Left cardiac atrium (tissue), 4 donors: ENCODE measurements at regions not wholly inside any gene's neighbourhood (a gene's known extent, or its start where the extent isn't known, plus 50 kb on each side); places are given as distances from the start of the nearest gene placed in this dataset.
A peak's percentile ranks its signal among the peaks of the same experiment; 100 is the strongest.
"Not testable (repeated sequence)": the region's sequence is repeated elsewhere in the genome, so short reads cannot be mapped to it uniquely, and the experiment has no call there.

Experiments used
- ATAC-seq, 2 donors: fragments of 200-7000 bp; cut with Tn5 transposase; one replicate each; pipeline ENCODE4 v1.9.1; 2020; ENCODE audit warnings: mild to moderate bottlenecking in 2 of 2, moderate library complexity in 2 of 2
- DNase-seq: peaks from one replicate; pipeline ENCODE4 v3.0.0-alpha.2; 2020
- intact Hi-C, 2 donors: fragments of 100-400 bp; cut with DNase I; formaldehyde crosslinking; loops; one replicate each; pipeline versions ENCODE4 v1.14.1 to v1.15.1; 2022 to 2023
- donor health status: DM: no; HTN: yes; CAD: no.
- donor health status: DM: no; HTN: yes; CAD: no; lungs with severe emphysema.
- donor health status: DM: yes; HTN: yes; CAD: no.
- donor health status: Dilated cardiomyopathy.

DNA sequence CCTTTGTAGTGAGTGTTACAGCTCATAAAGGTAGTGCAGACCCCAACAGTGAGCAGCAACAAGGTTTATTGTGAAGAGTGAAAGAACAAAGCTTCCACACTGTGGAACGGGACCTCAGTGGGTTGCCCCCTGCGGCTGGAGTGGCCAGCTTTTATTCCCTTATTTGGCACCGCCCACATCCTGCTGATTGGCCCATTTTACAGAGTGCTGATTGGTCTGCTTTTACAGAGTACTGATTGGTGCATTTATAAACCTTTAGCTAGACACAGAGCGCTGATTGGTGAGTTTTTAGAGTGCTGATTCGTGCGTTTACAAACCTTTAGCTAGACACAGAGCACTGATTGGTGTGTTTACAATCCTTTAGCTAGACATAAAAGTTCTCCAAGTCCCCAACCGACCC lies 763.9 kb upstream of the TMEFF2 start:
- ATAC-seq, DNase-seq, intact Hi-C loops: not testable (repeated sequence)

DNA sequence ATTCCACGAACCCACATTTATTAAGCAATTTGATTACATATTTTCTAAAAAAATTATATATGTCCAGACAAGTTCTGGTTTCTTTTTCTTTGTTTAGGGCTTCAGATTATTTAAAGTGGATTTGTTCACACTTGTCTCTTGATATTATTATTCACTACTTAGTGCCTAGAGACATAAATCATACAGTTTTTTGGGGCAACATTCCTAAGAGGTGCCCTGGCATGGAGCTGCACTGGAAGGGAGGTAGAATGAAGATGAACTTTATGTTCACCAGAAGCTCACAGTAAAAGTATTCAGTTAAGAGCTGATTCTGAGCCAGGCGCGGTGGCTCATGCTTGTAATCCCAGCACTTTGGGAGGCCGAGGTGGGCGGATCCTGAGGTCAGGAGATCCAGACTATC lies 762.7 kb upstream of the TMEFF2 start:
- intact Hi-C loops, result no loop called here
- ATAC-seq (no peak), DNase-seq (no peak)

DNA sequence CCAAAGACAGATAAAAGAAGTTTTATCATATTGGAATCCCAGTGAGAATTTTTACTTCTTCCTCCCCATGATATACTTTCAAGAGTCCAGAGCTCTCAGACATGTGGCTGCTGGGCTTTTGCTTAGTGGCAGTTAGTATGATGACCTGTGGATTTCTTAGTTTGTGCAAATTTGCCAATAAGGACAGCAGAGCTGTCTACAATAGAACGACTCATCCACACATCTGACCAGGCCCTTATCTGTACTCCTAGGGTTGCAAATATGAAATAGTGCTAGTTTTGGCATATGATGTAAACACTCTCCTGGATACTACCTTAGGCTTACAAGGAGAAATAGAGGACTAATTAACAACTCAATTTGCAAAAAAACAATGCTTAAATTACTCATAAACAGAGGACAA lies 758.4 kb upstream of the TMEFF2 start:
- no peak for DNase-seq
- intact Hi-C loops, result no loop called here
- ATAC-seq, result no peak

DNA sequence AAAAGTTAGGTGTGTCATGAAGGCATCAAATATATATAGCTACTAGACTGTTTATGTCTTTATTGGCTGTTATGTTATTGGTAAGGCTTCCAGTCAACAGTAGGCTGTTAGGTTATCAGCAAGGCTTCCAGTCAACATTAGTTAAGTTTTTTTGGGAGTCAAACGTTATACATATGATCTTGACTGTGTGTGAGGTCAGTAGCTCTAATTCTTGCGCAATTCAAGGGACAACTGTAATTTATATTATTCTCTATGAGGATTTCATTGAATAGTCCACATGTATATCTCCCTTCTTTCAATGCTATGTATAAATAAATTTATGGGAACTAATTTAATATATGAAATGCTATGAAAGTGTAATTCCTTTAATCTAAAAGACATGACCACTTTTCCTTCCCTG lies 757.5 kb upstream of the TMEFF2 start:
- intact Hi-C loops, result no loop called here
- no peak for DNase-seq
- ATAC-seq, result no peak

DNA sequence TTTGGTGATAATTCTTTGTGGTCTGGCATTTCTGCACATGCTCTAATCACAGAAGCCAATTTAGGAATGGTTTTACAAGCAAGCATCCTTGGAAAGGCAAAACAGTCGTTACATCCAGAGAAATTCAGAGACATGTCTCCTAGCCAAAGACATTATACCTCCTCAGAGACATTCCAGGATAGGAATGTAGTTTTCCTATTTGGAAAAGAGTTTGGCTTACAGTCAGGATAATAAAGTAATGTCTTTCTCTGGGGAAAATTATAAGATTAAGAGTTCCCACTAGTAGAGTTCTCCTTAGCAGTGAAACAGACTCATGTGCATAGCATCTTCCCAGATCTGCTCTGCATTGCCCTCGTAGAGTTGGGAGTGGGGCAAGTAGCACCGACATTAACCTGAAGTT lies 753.6 kb upstream of the TMEFF2 start:
- DNase-seq, result no peak
- no peak for ATAC-seq
- intact Hi-C loops, result no loop called here

DNA sequence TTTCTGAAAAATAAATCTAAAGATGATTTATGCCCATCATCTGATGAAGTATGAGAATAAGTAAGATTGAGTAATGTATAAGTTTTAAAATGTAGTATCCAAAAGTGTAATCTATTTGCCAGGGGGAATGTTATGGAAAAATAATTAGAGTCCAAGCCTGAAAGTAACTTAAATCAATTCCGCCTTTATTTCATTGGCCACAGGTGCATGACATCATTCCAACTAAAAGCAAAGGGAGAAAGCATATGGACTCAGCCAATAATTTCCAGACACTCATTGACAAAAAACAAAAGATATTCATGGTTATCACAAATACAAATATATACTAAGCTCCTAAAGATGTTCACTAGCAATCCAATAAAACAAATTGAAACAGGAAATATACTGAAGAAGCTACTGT lies 752.6 kb upstream of the TMEFF2 start:
- ATAC-seq (no peak), DNase-seq (no peak)
- intact Hi-C loops, result no loop called here

DNA sequence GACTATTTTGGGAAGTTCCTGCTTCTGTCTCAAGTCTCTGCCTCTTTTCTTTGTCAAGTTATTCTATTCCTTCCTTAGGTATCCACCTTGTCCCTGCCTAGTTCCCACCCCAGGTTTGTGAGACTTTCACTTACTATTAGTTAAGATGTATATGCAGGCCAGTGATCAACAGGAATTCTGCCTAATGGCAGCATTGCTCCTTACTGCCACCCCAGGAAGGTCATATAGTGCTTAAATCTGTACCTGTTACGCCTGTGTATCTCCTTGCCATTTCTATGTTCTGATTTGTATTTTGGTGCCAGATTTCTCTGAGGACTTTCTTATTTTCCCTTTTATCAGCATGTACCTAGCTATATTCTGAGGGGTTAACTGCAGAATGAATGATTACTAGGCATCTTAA lies 746.0 kb upstream of the TMEFF2 start:
- DNase-seq (no peak), ATAC-seq (no peak)
- intact Hi-C loops, result no loop called here

DNA sequence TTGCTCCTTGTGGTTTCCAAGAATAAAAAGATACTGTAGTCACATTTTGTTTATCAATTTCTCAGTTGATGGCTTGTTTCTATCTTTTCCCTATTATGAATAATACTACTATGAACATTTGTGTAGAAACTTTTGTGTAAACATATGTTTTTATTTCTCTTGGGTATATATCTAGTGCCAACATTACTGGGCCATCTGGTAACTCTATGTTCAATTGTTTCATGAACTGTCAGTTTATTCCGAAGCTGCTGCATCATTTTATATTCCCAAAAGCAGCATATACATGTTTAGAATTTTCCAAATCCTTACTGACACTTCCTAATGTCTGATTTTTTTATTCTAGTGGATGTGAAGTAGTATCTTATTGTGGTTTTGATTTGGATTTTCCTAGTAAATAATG lies 737.6 kb upstream of the TMEFF2 start:
- intact Hi-C loops, result no loop called here
- no peak for DNase-seq
- no peak for ATAC-seq

DNA sequence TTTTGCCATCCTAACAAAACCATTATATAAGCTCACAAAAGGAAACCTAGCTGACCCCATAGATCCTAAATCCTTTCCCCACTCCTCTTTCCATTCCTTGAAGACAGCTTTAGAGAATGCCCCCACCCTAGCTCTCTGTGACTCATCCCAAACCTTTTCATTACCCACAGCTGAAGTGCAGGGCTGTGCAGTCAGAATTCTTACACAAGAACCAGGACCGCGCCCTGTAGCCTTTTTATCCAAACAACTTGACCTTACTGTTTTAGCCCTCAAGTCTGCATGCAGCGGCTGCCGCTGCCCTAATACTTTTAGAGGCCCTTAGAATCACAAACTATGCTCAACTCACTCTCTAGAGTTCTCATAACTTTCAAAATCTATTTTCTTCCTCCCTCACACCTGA lies 726.9 kb upstream of the TMEFF2 start:
- ATAC-seq, intact Hi-C loops, DNase-seq: not testable (repeated sequence)

DNA sequence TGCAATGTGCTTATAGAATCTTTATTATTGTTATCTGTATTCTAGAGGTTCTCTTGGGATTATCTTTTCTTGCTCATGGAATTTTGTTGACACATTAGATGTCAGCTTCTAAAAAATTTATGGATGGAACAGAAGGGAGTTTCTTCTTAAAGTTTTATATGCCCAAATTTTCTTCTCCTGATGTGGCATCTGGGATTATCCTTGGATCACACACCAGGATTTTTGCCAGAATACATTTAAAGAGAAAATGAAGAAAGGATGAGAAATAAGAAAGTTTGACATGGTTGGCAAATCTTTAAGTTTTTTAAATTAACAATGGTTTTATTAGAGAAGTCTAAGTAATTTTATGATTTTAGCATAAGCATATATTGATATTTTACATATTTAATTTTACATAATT lies 706.7 kb upstream of the TMEFF2 start:
- DNase-seq, result no peak
- intact Hi-C loops, result no loop called here
- no peak for ATAC-seq

DNA sequence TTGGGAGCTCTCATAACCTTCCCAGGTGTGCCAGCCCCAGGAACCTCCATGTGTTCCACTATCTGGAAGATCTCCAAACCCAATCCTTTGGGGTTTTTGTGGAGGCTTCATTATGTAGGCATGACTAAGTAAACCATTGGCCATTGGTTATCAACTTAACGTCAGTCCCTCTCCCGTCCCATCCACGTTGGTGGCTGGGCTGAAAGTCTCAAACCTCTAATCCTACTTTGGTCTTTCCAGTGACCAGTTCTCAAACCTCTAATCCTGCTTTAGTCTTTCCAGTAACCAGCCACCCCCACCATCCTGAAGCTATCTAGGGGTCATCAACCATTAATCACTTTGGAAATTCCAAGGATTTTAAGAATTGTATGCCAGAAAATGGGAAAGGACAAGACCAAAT lies 704.7 kb upstream of the TMEFF2 start:
- ATAC-seq (no peak), DNase-seq (no peak)
- intact Hi-C loops, result no loop called here

DNA sequence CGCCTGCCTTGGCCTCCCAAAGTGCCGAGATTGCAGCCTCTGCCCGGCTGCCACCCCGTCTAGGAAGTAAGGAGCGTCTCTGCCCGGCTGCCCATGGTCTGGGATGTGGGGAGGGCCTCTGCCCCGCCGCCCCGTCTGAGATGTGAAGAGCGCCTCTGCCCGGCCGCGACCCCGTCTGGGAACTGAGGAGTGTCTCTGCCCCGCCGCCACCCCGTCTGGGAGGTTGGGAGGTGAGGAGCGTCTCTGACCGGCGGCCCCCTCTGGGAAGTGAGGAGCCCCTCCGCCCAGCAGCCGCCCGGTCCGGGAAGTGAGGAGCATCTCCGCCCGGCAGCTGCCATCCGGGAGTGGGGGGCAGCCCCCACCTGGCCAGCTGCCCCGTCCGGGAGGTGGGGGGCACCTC lies 699.2 kb upstream of the TMEFF2 start:
- intact Hi-C loops, DNase-seq, ATAC-seq: not testable (repeated sequence)

DNA sequence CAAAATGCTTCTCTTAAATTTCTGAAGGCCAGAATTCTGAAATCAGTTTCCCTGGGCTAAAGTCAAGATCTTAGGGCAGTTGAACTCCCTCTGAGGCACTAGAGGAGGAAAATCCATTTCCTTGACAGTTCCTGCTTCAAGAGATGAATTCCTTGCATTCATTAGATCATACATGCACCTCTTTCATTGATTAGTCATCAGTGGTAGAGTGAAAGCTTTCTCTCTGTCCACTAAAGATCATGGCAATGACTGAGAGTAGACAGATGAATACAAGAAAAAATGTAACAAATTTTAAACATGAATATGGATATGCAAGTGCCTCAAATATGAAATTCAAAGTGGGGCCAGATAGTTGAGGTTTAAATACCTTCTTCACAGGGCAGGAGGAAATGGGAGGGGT lies 693.4 kb upstream of the TMEFF2 start:
- ATAC-seq, result no peak
- no peak for DNase-seq
- intact Hi-C loops, result no loop called here

DNA sequence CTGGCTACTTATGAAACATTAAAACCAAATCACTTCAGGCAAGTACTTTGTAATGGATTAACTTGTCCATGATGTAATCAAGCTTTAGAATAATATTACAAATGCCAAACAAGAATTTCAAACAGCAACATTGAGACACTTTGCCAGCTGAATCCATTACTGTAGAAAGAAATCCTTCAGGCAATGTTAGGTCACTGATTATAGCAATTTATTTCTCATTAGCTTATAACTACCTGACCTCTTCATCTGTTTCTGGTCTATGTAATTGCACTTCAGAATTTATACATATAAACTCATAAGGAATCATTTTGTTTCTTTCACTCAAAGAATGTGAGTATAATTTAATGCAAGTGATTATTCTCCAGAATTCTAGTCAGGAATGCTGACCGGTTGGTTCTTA lies 692.6 kb upstream of the TMEFF2 start:
- ATAC-seq, result no peak
- intact Hi-C loops, result no loop called here
- no peak for DNase-seq

DNA sequence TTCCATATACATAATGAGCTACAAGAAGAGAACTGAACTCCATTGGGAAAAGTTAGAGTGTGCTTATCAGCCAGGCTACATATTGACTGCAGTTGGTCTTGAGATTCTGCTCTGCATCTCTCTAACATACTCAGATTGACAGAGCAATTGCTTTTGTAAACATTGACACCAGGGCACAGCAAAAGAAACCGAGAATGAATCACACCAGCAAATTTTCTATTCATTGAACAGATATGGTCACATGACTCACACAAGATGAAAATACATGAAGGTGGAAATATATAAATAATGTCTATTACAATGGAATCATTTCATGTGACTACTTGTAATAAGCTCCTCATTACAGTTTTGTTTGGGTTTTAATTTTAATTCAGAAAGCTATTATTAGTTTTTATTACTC lies 691.9 kb upstream of the TMEFF2 start:
- intact Hi-C loops, result no loop called here
- ATAC-seq (no peak), DNase-seq (no peak)

DNA sequence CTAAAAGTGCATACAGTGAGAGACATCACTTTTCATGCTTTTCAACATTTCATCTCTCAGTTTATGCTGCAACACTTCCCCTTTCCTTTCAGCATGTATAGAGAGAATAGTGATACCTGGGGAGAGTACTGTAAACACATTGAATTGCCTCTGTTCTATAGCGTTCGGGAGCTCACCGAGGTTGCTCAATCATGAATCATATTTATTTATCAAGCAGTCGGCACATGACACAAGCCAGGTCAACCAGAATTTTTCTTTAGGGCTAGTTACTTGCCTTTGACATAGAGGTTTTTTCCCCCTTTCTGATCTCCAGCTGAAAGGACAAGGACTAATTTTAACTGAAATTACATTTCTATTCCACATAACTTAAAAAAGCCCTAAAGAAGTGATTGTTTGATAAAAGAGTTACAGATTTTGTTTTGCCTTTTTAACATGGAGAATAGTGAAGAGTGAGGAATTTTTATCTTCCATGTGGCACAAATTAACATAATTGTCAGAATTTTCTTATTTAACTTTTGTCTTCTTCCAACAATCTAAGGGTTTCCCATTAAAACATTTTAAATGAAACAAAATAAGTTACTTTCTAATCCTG lies 690.9 kb upstream of the TMEFF2 start:
- DNase-seq (no peak), ATAC-seq (no peak)
- intact Hi-C loops, result no loop called here

DNA sequence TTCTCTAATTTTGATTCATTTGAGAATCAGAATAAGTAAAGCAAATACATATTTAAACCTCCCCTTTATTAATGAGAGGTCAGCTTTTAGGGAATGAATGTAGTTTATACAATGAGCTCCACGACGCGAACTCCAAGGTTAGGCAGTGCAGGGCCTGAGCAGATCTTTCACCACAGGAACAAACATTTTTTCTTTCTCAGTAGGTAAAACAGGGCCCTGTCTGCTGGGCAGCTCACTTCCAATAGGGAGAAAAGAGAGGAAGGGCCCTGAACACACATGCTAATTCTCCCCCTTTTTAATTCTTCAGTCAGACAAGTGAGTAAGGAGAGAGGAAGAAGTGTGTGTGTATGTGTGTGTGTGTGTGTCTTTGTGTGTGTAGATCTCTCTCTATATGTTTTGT lies 682.4 kb upstream of the TMEFF2 start:
- ATAC-seq (no peak), DNase-seq (no peak)
- intact Hi-C loops, result no loop called here

DNA sequence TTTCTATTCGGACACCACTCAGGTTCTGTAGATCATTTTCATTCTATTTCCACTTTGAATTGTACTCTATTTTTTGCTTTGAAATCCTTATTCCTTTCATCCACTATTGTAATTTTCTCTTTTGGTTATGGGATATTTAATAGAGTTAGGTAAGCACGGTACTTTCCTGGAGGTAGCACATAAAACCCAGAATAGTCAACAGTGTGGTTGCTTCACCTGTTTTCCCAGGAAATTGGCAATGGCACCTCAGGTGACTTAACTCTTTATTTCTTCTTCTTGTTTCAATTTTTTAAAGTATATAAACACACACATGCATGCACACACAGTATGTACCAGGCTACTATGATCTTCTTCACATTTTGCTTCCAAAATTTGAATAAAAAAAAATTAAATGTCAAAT lies 682.0 kb upstream of the TMEFF2 start:
- DNase-seq (no peak), ATAC-seq (no peak)
- intact Hi-C loops, result no loop called here

DNA sequence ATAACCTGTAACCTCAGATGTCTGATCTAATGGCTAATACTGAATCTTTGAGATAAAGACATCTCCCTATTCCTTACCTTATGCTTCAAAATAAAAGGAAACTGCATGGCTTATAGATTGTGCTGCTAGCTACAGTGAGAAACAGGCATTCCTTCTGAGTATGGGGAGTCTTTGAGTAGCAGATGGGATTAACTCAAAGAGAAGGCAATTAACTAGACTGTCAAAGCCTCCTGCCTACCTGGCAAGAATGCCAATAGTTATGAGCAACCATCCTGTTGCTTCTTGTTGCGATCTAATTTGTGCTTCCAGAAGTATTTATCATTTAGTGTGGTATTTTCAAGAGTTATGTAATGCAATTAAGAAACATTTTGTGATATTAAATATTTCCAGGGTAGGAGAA lies 660.0 kb upstream of the TMEFF2 start:
- no peak for DNase-seq
- ATAC-seq, result no peak
- intact Hi-C loops, result no loop called here

DNA sequence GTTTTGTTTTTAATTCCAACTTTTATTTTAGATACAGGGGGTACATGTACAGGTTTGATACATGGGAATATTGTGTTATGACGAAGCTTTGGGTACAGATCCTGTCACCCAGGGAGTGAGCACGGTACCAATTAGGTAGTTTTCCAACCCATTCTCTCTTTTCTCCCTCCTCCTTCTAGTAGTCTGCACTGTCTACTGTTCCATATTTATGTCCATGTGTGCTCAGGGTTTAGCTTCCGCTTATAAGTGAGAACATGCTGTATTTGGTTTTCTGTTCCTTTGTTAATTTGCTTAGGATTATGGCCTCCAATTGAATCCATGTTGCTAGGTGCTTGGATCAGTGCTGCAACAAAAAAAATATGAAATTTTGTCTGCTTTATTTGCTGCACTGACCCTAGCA lies 659.3 kb upstream of the TMEFF2 start:
- intact Hi-C loops, result no loop called here
- DNase-seq, result no peak
- ATAC-seq, result no peak

DNA sequence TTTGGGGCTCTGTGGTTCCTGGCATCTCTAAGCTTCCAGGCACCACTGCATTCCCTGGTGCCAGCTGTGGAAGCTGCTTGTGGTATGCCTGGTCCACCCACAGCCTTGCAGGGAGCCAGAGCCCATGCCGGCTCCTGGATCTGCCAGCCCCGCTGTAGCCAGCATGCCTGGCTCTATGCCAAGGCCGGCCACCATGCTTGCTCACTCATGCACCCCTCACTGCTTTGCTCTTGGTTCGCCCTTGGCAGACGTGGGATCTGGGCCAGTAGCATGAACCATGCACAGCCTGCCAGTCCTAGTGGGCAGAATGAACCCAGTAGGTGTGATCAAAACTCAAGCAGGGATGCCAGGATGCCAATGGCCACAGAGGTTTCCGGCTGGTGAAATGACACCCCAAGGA lies 634.2 kb upstream of the TMEFF2 start:
- intact Hi-C loops, result no loop called here
- DNase-seq (peak; percentile 7), ATAC-seq (no peak)

DNA sequence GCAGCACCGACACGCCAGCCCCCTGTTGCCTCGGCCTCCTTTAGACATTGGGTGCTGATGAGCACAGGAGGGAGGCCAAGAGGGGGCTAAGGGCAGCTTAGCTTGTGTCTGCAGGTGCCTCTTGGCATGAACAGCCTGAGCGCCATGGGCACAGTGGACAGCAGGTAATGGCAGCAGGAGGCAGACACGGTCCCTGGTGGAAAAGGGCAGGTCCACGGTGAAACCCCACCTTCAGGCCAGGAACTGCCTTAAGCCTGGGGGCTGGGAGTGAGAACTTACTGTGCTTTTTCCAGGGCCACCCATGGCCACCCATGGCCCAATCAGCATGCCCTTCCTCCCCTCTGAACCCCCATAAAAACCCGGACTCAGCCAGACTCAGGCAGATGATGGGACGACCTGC lies 633.4 kb upstream of the TMEFF2 start:
- ATAC-seq (no peak), DNase-seq (no peak)
- intact Hi-C loops, result no loop called here
